B cell (primary cell): ENCODE measurements at regions not wholly inside any gene's neighbourhood (a gene's known extent, or its start where the extent isn't known, plus 50 kb on each side); places are given as distances from the start of the nearest gene placed in this dataset.

Source experiments
- ATAC-seq: fragments of 200-7000 bp; cut with Tn5 transposase; one replicate; pipeline ENCODE4 v1.10.0; 2021; ENCODE audit warnings: low read depth, mild to moderate bottlenecking, moderate number of reproducible peaks, moderate library complexity
- CTCF ChIA-PET: fragments of 350-600 bp; sonication (Branson Sonifier 250); formaldehyde crosslinking; loops from one replicate; lab custom pipeline; 2021; ENCODE audit warnings: antibody characterized with exemption, inconsistent platforms; lab: Charles Lee
- POLR2A ChIA-PET: fragments of 350-600 bp; sonication (Branson Sonifier 250); formaldehyde crosslinking; loops from one replicate; lab custom pipeline; 2021; ENCODE audit warnings: antibody characterized with exemption; lab: Charles Lee
- DNase-seq: peaks from one replicate; pipeline ENCODE4 v3.0.0; 2013
- H2AFZ ChIP-seq: 2 replicates; pipeline ENCODE4 v1.6.1; 2012; ENCODE audit warnings: mild to moderate bottlenecking, low read depth, low read length; ENCODE audit not compliant: insufficient read depth, poor library complexity, severe bottlenecking
- H3K27ac ChIP-seq, 2 donors: 1 replicate in 1 of 2; 2 replicates in 1 of 2; pipeline ENCODE4 v1.5.1; 2012 to 2013; ENCODE audit warnings: low read length in 2 of 2, mild to moderate bottlenecking in 2 of 2, moderate library complexity in 1 of 2
- H3K27me3 ChIP-seq, 4 experiments: fragments of 200-600 bp in 1 of 4; sonication (generic) in 1 of 4; replicated peaks in 1 of 4; 1 replicate in 2 of 4; 2 replicates in 2 of 4; pipeline versions ENCODE4 v1.6.1 to v1.7.0; 2013 to 2016; ENCODE audit warnings: low read length in 3 of 4, mild to moderate bottlenecking in 2 of 4, mixed read lengths in 1 of 4, moderate library complexity in 1 of 4; ENCODE audit not compliant: insufficient read depth in 4 of 4, control insufficient read depth in 3 of 4; ENCODE audit errors: control extremely low read depth in 1 of 4
- H3K36me3 ChIP-seq, 2 experiments: replicated peaks in 1 of 2; 1 replicate in 1 of 2; 2 replicates in 1 of 2; pipeline versions ENCODE4 v1.6.1 to v1.7.1; 2013; ENCODE audit warnings: low read length in 1 of 2; ENCODE audit not compliant: insufficient read depth in 2 of 2, control insufficient read depth in 1 of 2; ENCODE audit errors: control extremely low read depth in 1 of 2, extremely low read depth in 1 of 2
- H3K4me1 ChIP-seq, 2 donors: fragments of 200-600 bp in 1 of 2; sonication (generic) in 1 of 2; 1 replicate in 1 of 2; 2 replicates in 1 of 2; pipeline versions ENCODE4 v1.5.1 to v1.6.1; 2013 to 2017; ENCODE audit warnings: low read length in 2 of 2; ENCODE audit not compliant: control insufficient read depth in 2 of 2, insufficient read depth in 2 of 2
- H3K4me2 ChIP-seq: replicated peaks from 2 replicates; pipeline ENCODE3; 2012; ENCODE audit warnings: mild to moderate bottlenecking, low read depth, low read length; ENCODE audit not compliant: poor library complexity, severe bottlenecking
- H3K4me3 ChIP-seq, 5 experiments: fragments of 200-600 bp in 1 of 5; sonication (generic) in 1 of 5; 1 replicate in 3 of 5; 2 replicates in 2 of 5; pipeline versions ENCODE4 v1.5.1 to v1.7.0; 2011 to 2016; ENCODE audit warnings: low read length in 4 of 5, mild to moderate bottlenecking in 4 of 5, low read depth in 2 of 5, control low read depth in 1 of 5, moderate library complexity in 1 of 5; ENCODE audit not compliant: insufficient read depth in 1 of 5; ENCODE audit errors: control extremely low read depth in 1 of 5, extremely low read depth in 1 of 5
- H3K79me2 ChIP-seq: fragments of 200-600 bp; sonication (generic); one replicate; pipeline ENCODE4 v1.6.0; 2016; ENCODE audit warnings: low read length; ENCODE audit not compliant: control insufficient read depth, insufficient read depth
- H3K9ac ChIP-seq: fragments of 200-600 bp; sonication (generic); 2 replicates; pipeline ENCODE4 v1.6.1; 2017; ENCODE audit warnings: mild to moderate bottlenecking, low read length, moderate library complexity
- H3K9me3 ChIP-seq, 3 donors: one replicate each; pipeline versions ENCODE4 v1.6.1 to v1.7.1; 2013; ENCODE audit warnings: low read length in 2 of 3; ENCODE audit not compliant: control insufficient read depth in 2 of 3, insufficient read depth in 1 of 3; ENCODE audit errors: control extremely low read depth in 1 of 3
- H4K20me1 ChIP-seq: 2 replicates; pipeline ENCODE4 v1.6.0; 2012; ENCODE audit warnings: mild to moderate bottlenecking, low read length; ENCODE audit not compliant: insufficient read depth, control insufficient read depth, poor library complexity, severe bottlenecking
- H3K27ac Mint-ChIP-seq: one replicate; pipeline ENCODE4 v1.8.0; 2021; ENCODE audit warnings: mixed read lengths
- H3K27me3 Mint-ChIP-seq: one replicate; pipeline ENCODE4 v1.8.0; 2021; ENCODE audit warnings: mixed read lengths
- H3K4me1 Mint-ChIP-seq: one replicate; pipeline ENCODE4 v1.8.0; 2021; ENCODE audit warnings: mixed read lengths
- H3K4me3 Mint-ChIP-seq: one replicate; pipeline ENCODE4 v1.8.0; 2021; ENCODE audit warnings: mixed read lengths
- H3K9me3 Mint-ChIP-seq: one replicate; pipeline ENCODE4 v1.8.0; 2022; ENCODE audit warnings: mixed read lengths; ENCODE audit not compliant: insufficient read depth
- CTCF ChIP-seq: fragments of 200-600 bp; IDR thresholded peaks from one replicate; pipeline ENCODE4 v1.8.0; 2022; ENCODE audit warnings: antibody characterized with exemption, mild to moderate bottlenecking
- EZH2 ChIP-seq: IDR thresholded peaks from 2 replicates; pipeline ENCODE4 v1.6.1; 2012; ENCODE audit warnings: borderline replicate concordance, low read depth, mild to moderate bottlenecking, moderate library complexity, low read length; ENCODE audit not compliant: insufficient read depth, poor library complexity, severe bottlenecking
- WGBS: methylation state at CpG from one replicate; pipeline ENCODE4 v1.1.5; 2013; ENCODE audit warnings: missing lambda C conversion rate; ENCODE audit not compliant: insufficient coverage; 5-methylcytosine and 5-hydroxymethylcytosine counted together
- intact Hi-C: fragments of 100-400 bp; cut with micrococcal nuclease; formaldehyde crosslinking; loops from one replicate; pipeline ENCODE4 v1.10.0; 2022

DNA sequence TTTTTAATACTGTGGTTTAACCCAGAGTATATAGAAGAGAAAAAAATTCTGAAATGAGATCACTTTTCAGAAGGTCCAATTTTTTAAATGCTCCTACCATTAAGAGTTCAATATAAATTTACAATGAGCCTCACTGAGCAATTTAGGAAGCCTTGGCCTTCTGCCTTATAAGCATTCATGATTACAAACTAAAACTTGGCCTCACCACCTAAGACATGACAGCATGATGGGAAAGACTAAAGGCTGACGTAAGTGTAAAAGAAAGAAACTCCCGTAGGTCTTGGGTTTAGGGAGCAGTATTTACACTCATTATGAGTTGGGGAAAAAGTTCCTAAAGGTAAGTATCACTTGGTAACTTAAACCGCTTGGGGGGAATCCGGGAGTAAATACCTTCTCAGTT, 70.7 kb upstream of the ESRRG start:
- Mint-ChIP-seq H3K27me3 (no peaks in the 10 kb centered on the region), H3K4me1 (no peaks in the 10 kb centered on the region), H3K27ac (no peak overlapping the region), H3K4me3 (no peak overlapping the region), H3K9me3 (no peaks in the 10 kb centered on the region)
- WGBS: no CpG with 5 or more reads among the region's 4 CpGs
- H3K4me3 ChIP-seq: no peak overlapping the region
- H3K27ac ChIP-seq: no peak overlapping the region
- DNase-seq (no peak), ATAC-seq (no peak)
- no peaks in the 10 kb centered on the region for H3K27me3 ChIP-seq
- POLR2A ChIA-PET: no interaction called here
- no peak overlapping the region for H3K9ac ChIP-seq
- no peaks in the 10 kb centered on the region for H3K4me1 ChIP-seq
- CTCF ChIA-PET: no interaction called here
- intact Hi-C loops: no loop called here
- no peak overlapping the region for H2AFZ ChIP-seq
- TF ChIP-seq CTCF: no peak
- no peak for TF ChIP-seq EZH2
- no peaks in the 10 kb centered on the region for H3K9me3 ChIP-seq
- H3K4me2 ChIP-seq: no peak overlapping the region
- no peaks in the 10 kb centered on the region for H3K79me2 ChIP-seq
- no peaks in the 10 kb centered on the region for H4K20me1 ChIP-seq
- no peaks in the 10 kb centered on the region for H3K36me3 ChIP-seq

GRCh38 chr1:216793303-216793702, 70.1 kb upstream of the ESRRG start:
- no peak for ATAC-seq
- Mint-ChIP-seq H3K9me3 (no peaks in the 10 kb centered on the region), H3K27me3 (no peaks in the 10 kb centered on the region), H3K4me3 (no peak overlapping the region), H3K27ac (no peak overlapping the region), H3K4me1 (no peaks in the 10 kb centered on the region)
- ChIA-PET CTCF (no interaction called here), POLR2A (no interaction called here)
- Histone ChIP-seq H3K36me3 (no peaks in the 10 kb centered on the region), H3K9me3 (no peaks in the 10 kb centered on the region), H2AFZ (no peak overlapping the region), H3K9ac (no peak overlapping the region), H3K27me3 (no peaks in the 10 kb centered on the region), H3K27ac (no peak overlapping the region), H3K4me3 (no peak overlapping the region), H4K20me1 (no peaks in the 10 kb centered on the region), H3K4me2 (no peak overlapping the region), H3K79me2 (no peaks in the 10 kb centered on the region), H3K4me1 (no peaks in the 10 kb centered on the region)
- no peak for DNase-seq
- intact Hi-C loops: no loop called here
- no peak for TF ChIP-seq CTCF
- TF ChIP-seq EZH2: no peak
